ENCODE measurements at regions not wholly inside any gene's neighbourhood (a gene's known extent, or its start where the extent isn't known, plus 50 kb on each side); places are given as distances from the start of the nearest gene placed in this dataset.

GRCh38 chr4:62377245-62377644, 1177.1 kb downstream of the ADGRL3 start:
- no peak for DNase-seq (ENCODE audit: low read depth)

- DNase-seq (ENCODE audit: low read depth), result no peak
Measured at GRCh38 chr4:62366939-62367338, 1166.8 kb downstream of the ADGRL3 start.

- DNase-seq (ENCODE audit: low read depth), result no peak
Measured at GRCh38 chr4:62360156-62360545, 1160.0 kb downstream of the ADGRL3 start.

- DNase-seq (ENCODE audit: low read depth), result no peak
Measured at GRCh38 chr4:62359441-62360155, 1159.5 kb downstream of the ADGRL3 start.

DNA sequence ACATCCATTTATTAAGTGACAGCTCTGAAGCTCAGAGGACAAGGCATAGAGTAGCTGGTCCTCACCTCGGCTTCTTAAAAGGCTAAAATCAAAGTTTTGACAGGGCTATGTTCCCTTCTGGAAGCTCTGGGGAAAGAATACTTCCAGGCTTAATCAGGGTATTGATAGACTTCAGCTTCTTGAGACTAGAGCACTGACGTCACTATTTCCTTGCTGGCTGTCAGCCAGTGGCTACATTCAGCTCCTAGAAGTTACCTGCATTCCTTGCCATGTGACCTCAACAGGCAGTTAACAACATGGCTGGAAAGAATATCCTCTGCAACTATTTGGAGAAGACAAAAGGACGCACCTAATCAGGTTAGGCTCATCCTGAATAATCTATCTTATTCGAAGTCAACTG, 1144.8 kb downstream of the ADGRL3 start:
- DNase-seq (ENCODE audit: low read depth), result no peak

DNA sequence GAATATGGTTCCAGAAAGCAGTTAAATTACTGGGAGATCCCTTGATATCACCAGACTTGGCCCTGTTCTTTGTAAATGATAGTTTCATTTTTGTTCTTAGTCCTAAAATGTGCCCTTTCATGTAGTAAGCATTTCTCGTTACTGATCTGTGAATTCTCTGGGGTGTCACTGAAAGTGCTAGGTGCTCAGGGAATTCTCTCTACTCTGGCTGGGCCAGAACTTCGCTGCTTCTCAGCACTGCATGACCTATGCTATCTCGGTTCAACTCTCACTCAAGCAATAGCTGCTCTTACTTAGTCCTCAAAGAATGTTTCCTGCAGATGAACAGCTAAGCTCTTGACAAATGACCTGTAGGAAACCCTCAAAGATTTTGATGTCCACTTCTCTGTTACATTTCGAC, 1144.3 kb downstream of the ADGRL3 start:
- no peak for DNase-seq (ENCODE audit: low read depth)

GRCh38 chr4:62342346-62342745, 1142.2 kb downstream of the ADGRL3 start:
- no peak for DNase-seq (ENCODE audit: low read depth)

GRCh38 chr4:62328526-62328925, 1128.4 kb downstream of the ADGRL3 start:
- no peak for DNase-seq (ENCODE audit: low read depth)

- DNase-seq (ENCODE audit: low read depth), result no peak
Measured at GRCh38 chr4:62327612-62328297, 1127.6 kb downstream of the ADGRL3 start.

GRCh38 chr4:62324215-62324614, 1124.1 kb downstream of the ADGRL3 start:
- no peak for DNase-seq (ENCODE audit: low read depth)

DNA sequence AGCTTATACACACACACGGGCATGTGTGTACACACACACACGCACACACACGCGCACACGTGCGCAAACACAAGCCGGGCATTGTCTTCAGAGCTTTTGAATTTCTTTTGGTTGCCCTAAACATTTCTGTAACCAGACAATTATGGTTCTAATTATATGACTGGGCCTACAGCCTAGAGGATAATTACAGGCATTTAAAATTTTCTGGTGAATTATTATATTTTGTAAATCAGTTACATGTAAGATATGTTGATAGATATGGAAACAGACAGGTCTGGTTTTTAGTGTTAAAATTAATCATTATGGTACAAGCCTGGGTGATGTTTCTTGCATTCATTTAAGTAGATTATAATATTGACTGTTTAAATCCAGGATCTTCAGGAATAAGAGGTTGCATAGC, 1120.5 kb downstream of the ADGRL3 start:
- no peak for DNase-seq (ENCODE audit: low read depth)

- DNase-seq (ENCODE audit: low read depth), result no peak
Measured at GRCh38 chr4:62302710-62303109, 1102.6 kb downstream of the ADGRL3 start.

- no peak for DNase-seq (ENCODE audit: low read depth)
Measured at GRCh38 chr4:62301500-62301899, 1101.4 kb downstream of the ADGRL3 start.

- DNase-seq (ENCODE audit: low read depth), result no peak
Measured at GRCh38 chr4:62293551-62293950, 1093.4 kb downstream of the ADGRL3 start.

GRCh38 chr4:62292911-62293310, 1092.8 kb downstream of the ADGRL3 start:
- no peak for DNase-seq (ENCODE audit: low read depth)

- DNase-seq (ENCODE audit: low read depth), result no peak
Measured at GRCh38 chr4:62288808-62289541, 1088.8 kb downstream of the ADGRL3 start.

- no peak for DNase-seq (ENCODE audit: low read depth)
Measured at GRCh38 chr4:62285026-62285425, 1084.9 kb downstream of the ADGRL3 start.

DNA sequence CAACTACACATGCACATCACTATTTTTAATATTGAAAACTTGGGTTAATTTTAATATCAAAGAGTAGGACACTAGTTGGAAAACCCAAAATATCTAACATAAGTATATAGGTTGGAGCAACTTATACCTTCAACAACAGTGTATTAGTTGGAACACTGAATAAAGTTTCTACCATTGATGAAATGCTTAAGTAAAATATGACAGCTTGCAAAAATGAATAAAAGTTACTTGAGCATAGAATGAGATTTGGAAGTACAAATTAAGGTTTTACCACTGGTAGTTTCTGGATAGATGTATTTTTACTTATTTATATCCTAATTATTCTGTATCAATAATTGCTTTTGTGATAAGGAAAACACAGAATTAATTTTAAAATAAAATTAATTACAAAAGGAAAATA, 1079.6 kb downstream of the ADGRL3 start:
- no peak for DNase-seq (ENCODE audit: low read depth)

DNA sequence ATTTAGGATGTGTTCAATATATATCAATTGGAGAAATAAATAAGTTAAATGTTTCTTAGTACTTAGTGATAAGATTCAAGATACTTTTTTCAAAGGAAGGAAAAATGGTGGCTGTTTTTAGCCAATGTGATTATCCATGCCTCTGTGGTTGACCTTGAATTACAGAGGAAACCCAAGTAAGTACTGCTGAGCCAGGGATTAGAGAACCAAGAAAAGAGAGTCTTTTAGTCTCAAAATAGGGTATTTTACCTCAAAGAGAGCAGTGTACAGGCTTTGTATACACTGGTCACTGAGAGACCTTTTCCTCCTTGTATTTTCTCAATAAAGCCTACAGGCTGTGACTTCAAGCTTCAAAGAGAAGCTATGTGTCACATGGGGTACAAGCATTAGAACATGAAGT, 1075.3 kb downstream of the ADGRL3 start:
- DNase-seq (ENCODE audit: low read depth), result no peak

DNA sequence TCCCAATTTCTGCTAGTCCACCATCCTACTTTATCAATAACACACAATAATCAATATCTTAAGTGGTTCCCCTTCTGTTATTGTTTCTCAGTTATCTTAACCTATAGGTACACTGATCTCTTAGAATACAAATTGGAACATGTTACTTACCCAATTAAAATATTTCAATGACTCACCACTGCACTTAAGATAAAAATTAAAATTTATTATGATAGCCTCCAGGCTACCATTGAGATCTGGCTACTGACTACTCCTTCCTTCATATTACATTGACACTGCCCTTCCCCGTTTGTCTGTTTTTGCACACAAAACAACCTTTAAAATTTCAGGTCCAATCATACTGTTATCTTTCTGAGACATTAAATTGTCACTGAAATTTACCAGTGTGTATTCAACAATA, 1074.7 kb downstream of the ADGRL3 start:
- no peak for DNase-seq (ENCODE audit: low read depth)

DNA sequence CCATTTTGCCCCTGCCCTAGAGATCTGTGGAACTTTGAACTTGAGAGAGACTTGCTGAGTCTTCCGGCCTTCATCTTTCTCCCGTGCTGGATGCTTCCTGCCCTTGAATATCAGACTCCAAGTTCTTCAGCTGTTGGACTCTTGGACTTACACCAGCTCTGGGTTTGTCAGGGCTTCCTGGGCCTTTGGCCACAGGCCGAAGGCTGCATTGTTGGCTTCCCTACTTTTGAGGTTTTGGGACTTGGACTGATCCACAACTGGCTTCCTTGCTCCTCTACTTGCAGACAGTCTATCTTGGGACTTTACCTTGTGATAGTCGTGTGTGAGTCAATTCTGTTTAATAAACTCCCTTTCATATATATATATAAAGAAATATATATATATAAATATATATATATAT, 1071.0 kb downstream of the ADGRL3 start:
- no peak for DNase-seq (ENCODE audit: low read depth)

- DNase-seq (ENCODE audit: low read depth), result no peak
Measured at GRCh38 chr4:62269918-62270317, 1069.8 kb downstream of the ADGRL3 start.

DNA sequence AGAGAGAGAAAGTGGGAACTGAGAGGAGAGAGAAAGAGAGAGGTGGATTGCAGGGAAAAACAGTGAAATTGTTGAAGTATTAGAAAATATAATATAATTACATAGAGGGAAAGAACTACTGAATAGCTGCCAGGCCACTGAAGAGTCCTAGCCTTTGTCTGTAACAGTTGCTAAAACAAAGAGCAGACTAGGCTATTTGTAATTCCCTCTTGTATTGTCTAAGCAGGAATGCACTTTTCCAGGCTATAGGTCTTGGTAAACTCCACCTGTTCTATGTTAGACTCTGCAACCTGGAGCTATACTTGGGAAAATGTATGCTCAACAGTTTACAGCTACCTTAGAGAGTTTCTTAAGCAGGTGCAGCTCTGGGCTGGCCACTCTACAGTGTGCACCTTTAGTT, 1063.3 kb downstream of the ADGRL3 start:
- no peak for DNase-seq (ENCODE audit: low read depth)
